ENCODE measurements at regions not wholly inside any gene's neighbourhood (a gene's known extent, or its start where the extent isn't known, plus 50 kb on each side); places are given as distances from the start of the nearest gene placed in this dataset.

DNA sequence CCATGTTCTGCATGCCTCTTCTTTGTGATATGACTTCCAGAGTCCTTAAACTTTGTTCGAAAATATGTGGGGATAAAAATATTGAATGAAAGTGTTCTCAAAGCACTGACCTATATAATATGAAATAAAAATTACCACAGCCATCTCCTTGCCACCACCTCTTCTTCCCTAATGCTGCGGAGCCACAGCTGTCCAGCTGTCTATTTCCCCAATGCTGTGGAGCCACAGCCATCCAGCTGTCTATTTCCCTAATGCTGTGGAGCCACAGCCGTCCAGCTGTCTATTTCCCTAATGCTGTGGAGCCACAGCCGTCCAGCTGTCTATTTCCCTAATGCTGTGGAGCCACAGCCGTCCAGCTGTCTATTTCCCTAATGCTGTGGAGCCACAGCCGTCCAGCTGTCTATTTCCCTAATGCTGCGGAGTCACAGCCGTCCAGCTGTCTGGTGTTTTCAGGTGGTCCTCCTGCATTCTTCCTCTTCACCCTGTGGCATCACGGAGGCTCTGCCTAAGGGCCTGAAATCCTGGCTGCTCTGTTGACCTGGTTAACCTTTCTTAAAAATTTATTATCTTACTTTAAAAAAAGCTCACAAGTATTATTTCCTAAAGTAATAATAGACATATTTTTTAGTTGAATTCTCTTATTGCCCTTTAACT is 266.1 kb upstream of the MEX3C start:
- Mint-ChIP-seq H3K4me3 (no peak overlapping the region), H3K36me3 (ENCODE audit: low read depth) (no peaks in the 10 kb centered on the region), H3K27me3 (ENCODE audit: low read depth) (no peaks in the 10 kb centered on the region), H3K27ac (peak overlapping the region in 1 of 3 experiments; percentile 41), H3K4me1 (no peaks in the 10 kb centered on the region), H3K9me3 (peaks cover 2% of the 10 kb centered on the region)
- TF ChIP-seq, protein P1, sequence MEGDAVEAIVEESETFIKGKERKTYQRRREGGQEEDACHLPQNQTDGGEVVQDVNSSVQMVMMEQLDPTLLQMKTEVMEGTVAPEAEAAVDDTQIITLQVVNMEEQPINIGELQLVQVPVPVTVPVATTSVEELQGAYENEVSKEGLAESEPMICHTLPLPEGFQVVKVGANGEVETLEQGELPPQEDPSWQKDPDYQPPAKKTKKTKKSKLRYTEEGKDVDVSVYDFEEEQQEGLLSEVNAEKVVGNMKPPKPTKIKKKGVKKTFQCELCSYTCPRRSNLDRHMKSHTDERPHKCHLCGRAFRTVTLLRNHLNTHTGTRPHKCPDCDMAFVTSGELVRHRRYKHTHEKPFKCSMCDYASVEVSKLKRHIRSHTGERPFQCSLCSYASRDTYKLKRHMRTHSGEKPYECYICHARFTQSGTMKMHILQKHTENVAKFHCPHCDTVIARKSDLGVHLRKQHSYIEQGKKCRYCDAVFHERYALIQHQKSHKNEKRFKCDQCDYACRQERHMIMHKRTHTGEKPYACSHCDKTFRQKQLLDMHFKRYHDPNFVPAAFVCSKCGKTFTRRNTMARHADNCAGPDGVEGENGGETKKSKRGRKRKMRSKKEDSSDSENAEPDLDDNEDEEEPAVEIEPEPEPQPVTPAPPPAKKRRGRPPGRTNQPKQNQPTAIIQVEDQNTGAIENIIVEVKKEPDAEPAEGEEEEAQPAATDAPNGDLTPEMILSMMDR (IDR thresholded peaks at IDR 0.05; ENCODE audit: unreplicated experiment in 3 of 3) = no peak

DNA sequence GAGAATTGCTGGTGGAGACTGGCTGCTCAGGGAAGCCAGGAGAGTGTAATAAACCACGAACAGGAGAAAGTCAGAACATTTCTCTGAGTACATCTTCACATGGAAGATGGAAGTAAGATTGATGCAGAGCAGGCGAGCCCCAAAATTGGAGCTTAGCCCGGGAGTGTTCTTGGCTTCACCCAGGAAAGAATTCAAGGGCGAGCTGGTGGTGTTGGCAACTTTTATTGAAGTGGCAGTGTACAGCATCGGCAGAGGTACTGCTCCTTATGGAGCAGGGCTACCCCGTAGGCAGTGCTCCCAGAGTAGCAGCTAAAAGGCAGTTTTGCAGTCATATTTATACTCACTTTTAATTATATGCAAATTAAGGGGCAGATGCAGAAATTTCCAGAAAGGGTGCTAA is 281.4 kb upstream of the MEX3C start:
- H3K4me1 Mint-ChIP-seq = no peaks in the 10 kb centered on the region
- peaks cover 8% of the 10 kb centered on the region for H3K27me3 Mint-ChIP-seq (ENCODE audit: low read depth)
- H3K36me3 Mint-ChIP-seq (ENCODE audit: low read depth) = no peaks in the 10 kb centered on the region
- H3K9me3 Mint-ChIP-seq = no peaks in the 10 kb centered on the region
- TF ChIP-seq, protein P1 (IDR thresholded peaks at IDR 0.05; ENCODE audit: unreplicated experiment in 3 of 3) = no peak
- no peak overlapping the region for H3K27ac Mint-ChIP-seq
- H3K4me3 Mint-ChIP-seq = no peak overlapping the region

DNA sequence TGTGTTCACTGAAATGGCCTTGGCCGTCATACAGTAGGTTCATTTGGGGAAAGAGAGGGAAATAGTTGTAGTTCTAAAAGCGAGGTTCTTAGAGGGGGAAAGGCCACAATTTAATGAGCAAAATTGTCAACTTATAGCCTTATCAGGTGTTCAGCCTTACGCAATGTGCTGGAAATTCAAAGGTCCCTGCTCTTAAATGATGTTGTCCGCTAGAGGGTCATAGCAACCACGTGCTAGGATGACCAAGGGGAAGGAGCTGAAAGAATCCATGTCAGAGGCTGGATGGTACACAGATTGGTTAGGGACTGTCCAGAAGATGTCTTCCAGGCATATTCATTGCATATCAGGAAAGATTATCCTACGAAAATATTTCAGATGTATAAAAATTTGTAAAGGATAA is 282.3 kb upstream of the MEX3C start:
- Mint-ChIP-seq H3K36me3 (ENCODE audit: low read depth) (no peaks in the 10 kb centered on the region), H3K9me3 (no peaks in the 10 kb centered on the region), H3K27ac (no peak overlapping the region), H3K4me1 (no peaks in the 10 kb centered on the region), H3K4me3 (no peak overlapping the region), H3K27me3 (ENCODE audit: low read depth) (peaks cover 8% of the 10 kb centered on the region)
- TF ChIP-seq, protein P1 (IDR thresholded peaks at IDR 0.05; ENCODE audit: unreplicated experiment in 3 of 3) = no peak

DNA sequence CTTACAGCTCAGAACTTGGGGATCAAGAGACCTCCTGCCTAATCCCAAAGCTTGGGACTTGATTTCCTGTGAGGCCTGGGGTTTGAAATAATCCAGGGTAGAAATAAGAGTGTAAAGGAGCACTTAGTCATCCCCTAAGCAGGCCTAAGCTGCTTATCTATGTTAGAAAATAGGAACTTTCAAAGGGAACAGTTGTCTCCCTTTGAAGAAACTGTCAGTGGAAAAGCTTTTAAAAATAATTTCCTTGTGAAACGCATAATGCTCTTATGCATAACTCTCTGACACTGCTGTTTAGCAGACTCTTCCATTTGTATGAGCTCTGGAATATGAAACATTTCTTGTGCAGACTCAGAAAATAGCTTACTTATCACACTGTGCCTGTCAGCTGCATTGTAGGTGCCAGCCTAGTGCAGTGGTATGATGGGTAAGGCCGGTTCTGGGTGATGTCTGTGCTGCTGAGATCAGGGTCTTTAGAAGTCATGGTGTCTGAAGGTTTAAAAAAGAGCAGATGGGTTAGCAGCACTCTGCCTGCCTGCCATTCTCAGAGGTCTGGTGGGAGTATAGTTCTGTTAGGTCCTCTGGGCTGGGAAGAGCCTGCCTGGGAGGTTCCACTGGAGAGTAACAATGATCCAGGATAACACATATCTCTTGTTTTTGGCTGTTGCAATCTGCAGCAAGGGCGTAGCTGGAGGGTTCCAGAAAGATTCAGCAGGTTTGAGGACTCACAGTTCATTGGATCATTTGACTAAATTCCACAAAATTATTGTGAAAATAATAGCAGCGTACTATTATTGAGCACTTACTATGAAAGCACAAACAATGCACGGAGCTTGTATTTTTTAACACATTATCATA is 283.2 kb upstream of the MEX3C start:
- no peaks in the 10 kb centered on the region for H3K36me3 Mint-ChIP-seq (ENCODE audit: low read depth)
- H3K27me3 Mint-ChIP-seq (ENCODE audit: low read depth) = peaks cover 8% of the 10 kb centered on the region
- no peak overlapping the region for H3K27ac Mint-ChIP-seq
- no peaks in the 10 kb centered on the region for H3K4me1 Mint-ChIP-seq
- H3K9me3 Mint-ChIP-seq = no peaks in the 10 kb centered on the region
- TF ChIP-seq, protein P1 (IDR thresholded peaks at IDR 0.05; ENCODE audit: unreplicated experiment in 3 of 3) = no peak
- H3K4me3 Mint-ChIP-seq = no peak overlapping the region

DNA sequence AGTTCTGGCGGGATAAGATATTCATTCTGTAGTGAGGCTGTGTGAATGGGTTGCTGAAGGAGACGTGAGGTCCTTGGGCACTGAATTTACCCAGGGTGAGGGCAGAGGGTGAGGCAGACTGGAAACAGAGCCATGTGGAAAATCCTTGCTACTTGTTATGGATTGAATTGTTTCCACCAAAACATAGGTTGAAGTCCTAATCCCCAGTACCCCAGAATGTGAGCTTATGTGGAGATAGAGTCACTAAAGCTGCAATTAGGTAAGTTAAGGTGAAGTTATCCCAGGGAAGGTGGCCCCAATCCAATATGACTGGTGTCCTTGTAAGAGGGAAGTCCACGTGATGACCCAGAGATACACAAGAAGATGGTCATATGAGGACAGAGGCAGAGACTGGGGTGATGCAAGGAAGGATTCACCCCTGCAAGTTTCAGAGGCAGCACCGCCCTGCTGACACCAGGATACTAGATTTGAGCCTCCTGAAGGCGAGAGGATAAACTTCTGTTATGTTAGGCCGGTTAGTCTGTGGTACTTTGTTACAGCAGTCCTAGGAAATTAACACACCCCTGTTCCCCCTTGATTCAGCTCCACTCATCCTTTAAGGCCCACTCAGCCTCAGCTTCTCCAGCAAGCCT is 289.4 kb upstream of the MEX3C start:
- Mint-ChIP-seq H3K27ac (no peak overlapping the region), H3K9me3 (no peaks in the 10 kb centered on the region), H3K27me3 (ENCODE audit: low read depth) (no peaks in the 10 kb centered on the region), H3K36me3 (ENCODE audit: low read depth) (no peaks in the 10 kb centered on the region), H3K4me3 (no peak overlapping the region), H3K4me1 (no peaks in the 10 kb centered on the region)
- TF ChIP-seq, protein P1 (IDR thresholded peaks at IDR 0.05; ENCODE audit: unreplicated experiment in 3 of 3) = no peak

Measured in nephron (organoid).